ENCODE measurements at regions not wholly inside any gene's neighbourhood (a gene's known extent, or its start where the extent isn't known, plus 50 kb on each side); places are given as distances from the start of the nearest gene placed in this dataset.

DNA sequence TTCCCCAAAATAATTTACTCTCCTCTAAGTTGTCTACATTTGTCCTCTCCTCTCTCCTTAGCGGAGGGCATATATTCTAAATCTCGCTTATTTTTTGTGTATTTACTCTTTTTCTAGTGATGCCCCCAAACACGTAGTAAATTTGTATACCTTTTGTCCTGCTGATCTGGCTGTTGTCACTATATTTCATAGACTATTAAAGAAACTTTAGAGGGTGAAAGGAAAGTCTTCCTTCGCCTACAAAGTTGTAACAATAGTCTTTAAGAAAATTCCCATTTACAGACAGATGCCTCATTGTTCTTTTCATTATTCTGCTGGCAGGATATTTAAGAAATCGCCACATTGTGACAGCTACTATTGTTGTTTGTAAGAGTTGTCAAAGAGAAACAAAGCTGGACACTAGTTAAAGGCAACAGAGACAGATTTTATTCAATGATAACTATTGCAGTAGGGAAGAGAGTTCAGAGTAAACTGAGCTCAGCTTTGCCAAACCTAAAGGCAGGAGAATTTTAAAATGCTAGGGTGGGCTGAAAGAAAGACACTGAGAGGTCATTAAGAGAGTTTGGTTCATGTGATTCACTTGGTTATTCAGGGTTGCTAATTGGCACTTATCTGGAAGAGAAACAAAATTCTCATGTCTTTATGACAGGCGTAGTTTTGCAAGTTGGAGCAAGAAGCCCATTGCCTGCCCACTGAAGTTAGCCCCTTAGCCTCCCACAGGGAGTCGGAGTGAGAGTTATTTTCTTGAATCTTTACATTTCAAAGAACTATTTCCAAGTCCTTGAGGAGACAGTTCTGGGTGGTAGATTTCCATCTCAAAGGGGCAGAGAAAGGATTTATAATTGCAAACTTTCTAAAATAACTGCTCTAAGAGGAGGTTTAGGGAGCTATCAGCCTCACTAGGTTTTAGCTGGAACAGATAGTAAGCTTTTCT is 1272.5 kb upstream of the SEL1L start:
- no peak for TF ChIP-seq CTCF (IDR thresholded peaks at IDR 0.05; ENCODE audit: low read length)
- TF ChIP-seq EZH2 (IDR thresholded peaks at IDR 0.05; ENCODE audit: borderline replicate concordance, low read length), result no peak
